Esophagus squamous epithelium (tissue), 4 donors: ENCODE measurements at regions not wholly inside any gene's neighbourhood (a gene's known extent, or its start where the extent isn't known, plus 50 kb on each side); places are given as distances from the start of the nearest gene placed in this dataset.

Source experiments
- POLR2A ChIP-seq, 4 donors: fragments of 450-650 bp; IDR thresholded peaks; one replicate each; pipeline ENCODE4 v1.6.1; 2017; ENCODE audit warnings: antibody characterized with exemption in 4 of 4, mild to moderate bottlenecking in 4 of 4, moderate library complexity in 3 of 4
- TF ChIP-seq, protein P1 (sequence below), 6 experiments: fragments of 450-650 bp in 4 of 6; fragments of 200-600 bp in 2 of 6; sonication (generic) in 2 of 6; IDR thresholded peaks; one replicate each; pipeline ENCODE4 v1.5.1; 2016 to 2019; ENCODE audit warnings: antibody characterized with exemption in 6 of 6, mild to moderate bottlenecking in 4 of 6, moderate library complexity in 4 of 6

DNA sequence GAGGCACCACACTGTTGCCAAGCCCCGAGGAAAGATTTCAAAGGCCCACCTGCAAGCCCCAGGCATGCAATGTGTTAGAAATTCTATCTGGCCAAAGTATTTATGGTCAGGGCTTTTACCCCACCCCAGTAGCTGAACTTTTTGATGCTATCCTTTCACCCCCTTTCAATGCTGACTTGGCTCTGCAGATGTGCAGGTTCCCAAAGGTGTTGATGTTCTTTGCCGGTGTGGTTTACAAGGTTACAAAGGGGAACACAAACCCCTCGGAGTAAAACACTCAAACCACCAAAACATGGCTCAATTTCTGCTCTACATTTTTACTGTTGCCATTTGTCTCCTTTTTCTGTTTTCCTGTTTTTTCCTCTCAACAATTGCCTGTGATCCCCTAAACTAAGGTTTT lies 145.4 kb upstream of the BNIP2 start:
- TF ChIP-seq, protein P1, sequence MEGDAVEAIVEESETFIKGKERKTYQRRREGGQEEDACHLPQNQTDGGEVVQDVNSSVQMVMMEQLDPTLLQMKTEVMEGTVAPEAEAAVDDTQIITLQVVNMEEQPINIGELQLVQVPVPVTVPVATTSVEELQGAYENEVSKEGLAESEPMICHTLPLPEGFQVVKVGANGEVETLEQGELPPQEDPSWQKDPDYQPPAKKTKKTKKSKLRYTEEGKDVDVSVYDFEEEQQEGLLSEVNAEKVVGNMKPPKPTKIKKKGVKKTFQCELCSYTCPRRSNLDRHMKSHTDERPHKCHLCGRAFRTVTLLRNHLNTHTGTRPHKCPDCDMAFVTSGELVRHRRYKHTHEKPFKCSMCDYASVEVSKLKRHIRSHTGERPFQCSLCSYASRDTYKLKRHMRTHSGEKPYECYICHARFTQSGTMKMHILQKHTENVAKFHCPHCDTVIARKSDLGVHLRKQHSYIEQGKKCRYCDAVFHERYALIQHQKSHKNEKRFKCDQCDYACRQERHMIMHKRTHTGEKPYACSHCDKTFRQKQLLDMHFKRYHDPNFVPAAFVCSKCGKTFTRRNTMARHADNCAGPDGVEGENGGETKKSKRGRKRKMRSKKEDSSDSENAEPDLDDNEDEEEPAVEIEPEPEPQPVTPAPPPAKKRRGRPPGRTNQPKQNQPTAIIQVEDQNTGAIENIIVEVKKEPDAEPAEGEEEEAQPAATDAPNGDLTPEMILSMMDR (IDR thresholded peaks at IDR 0.05), result no peak
- TF ChIP-seq POLR2A (IDR thresholded peaks at IDR 0.05), result no peak
